ENCODE measurements at regions not wholly inside any gene's neighbourhood (a gene's known extent, or its start where the extent isn't known, plus 50 kb on each side); places are given as distances from the start of the nearest gene placed in this dataset.

DNA sequence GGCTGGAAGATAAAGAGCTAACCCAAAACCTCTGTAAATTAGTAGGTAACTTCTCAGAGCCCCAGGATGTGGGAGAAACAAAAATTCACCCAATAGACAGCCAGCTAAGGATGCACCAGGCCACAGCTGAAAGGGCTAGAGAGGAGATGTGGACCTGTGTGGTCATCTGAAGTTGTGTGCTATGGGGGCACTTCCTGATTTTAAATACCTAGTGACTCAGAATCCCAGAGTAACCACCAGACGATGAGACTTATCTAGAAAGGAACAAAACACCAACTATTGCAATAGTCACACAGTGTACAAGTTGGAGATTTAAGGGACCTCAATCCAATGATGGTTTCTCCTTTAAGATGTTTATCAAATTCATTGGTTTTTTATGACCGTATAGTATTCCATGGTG is 408.3 kb upstream of the ANKRD30A start:
- TF ChIP-seq EZH2 (IDR thresholded peaks at IDR 0.05; ENCODE audit: low read depth) (no peak), CTCF (conservative IDR thresholded peaks at IDR 0.05) (no peak)
